OCI-LY3 (cell line): ENCODE measurements at regions not wholly inside any gene's neighbourhood (a gene's known extent, or its start where the extent isn't known, plus 50 kb on each side); places are given as distances from the start of the nearest gene placed in this dataset.

Source experiments
- H2AFZ ChIP-seq: fragments of 200-600, 300-600 bp; shearing (Covaris generic); 2 replicates; pipeline ENCODE4 v1.6.0; 2014; ENCODE audit warnings: antibody characterized with exemption, low read depth, low read length
- H3K27ac ChIP-seq: fragments of 200-600, 300-600 bp; sonication (generic); 2 replicates; pipeline ENCODE4 v1.5.1; 2014; ENCODE audit warnings: mild to moderate bottlenecking, low read length, moderate library complexity, mixed read lengths
- H3K27me3 ChIP-seq: fragments of 200-600, 300-600 bp; sonication (generic); 2 replicates; pipeline ENCODE4 v1.6.1; 2014; ENCODE audit warnings: low read depth, low read length, mixed read lengths
- H3K36me3 ChIP-seq: fragments of 200-600, 300-600 bp; sonication (generic); replicated peaks from 2 replicates; pipeline ENCODE3; 2014; ENCODE audit warnings: low read depth, low read length, mixed read lengths
- H3K4me1 ChIP-seq: fragments of 300-600, 200-600 bp; sonication (generic); 2 replicates; pipeline ENCODE4 v1.6.1; 2014; ENCODE audit warnings: low read length, mixed read lengths
- H3K4me2 ChIP-seq: fragments of 200-600, 300-600 bp; sonication (generic); 2 replicates; pipeline ENCODE4 v1.6.1; 2014; ENCODE audit warnings: low read length, mixed read lengths
- H3K4me3 ChIP-seq: fragments of 300-600, 200-600 bp; sonication (generic); 2 replicates; pipeline ENCODE4 v1.5.1; 2014; ENCODE audit warnings: antibody characterized with exemption, mild to moderate bottlenecking, low read length, moderate library complexity
- H3K79me2 ChIP-seq: fragments of 300-600, 200-600 bp; shearing (Covaris generic); 2 replicates; pipeline ENCODE4 v1.6.1; 2014; ENCODE audit warnings: mild to moderate bottlenecking, low read length, mixed read lengths
- H3K9ac ChIP-seq: fragments of 300-600, 200-600 bp; shearing (Covaris generic); 2 replicates; pipeline ENCODE4 v1.6.0; 2014; ENCODE audit warnings: mild to moderate bottlenecking, low read length, moderate library complexity
- H3K9me3 ChIP-seq: fragments of 200-600, 300-600 bp; shearing (Covaris generic); 2 replicates; pipeline ENCODE4 v1.6.1; 2014; ENCODE audit warnings: low read length, mixed read lengths; ENCODE audit not compliant: insufficient read depth
- H4K20me1 ChIP-seq: fragments of 200-600, 300-600 bp; sonication (generic); 2 replicates; pipeline ENCODE4 v1.6.1; 2016; ENCODE audit warnings: low read length, mixed read lengths; ENCODE audit not compliant: insufficient read depth
- CTCF ChIP-seq: fragments of 200-600, 300-600 bp; sonication (generic); IDR thresholded peaks from 2 replicates; pipeline ENCODE4 v1.5.1; 2014; ENCODE audit warnings: antibody characterized with exemption, low read length, low read depth
- EZH2phosphoT487 ChIP-seq: fragments of 200-600 bp; shearing (Covaris generic); IDR thresholded peaks from 2 replicates; pipeline ENCODE4 v1.6.1; 2018; ENCODE audit warnings: antibody characterized with exemption, mixed run types, low read depth

GRCh38 chr12:43277651-43278540 lies 274.1 kb downstream of the ADAMTS20 start:
- Histone ChIP-seq H4K20me1 (no peaks in the 10 kb centered on the region), H3K4me3 (no peak overlapping the region), H3K27me3 (no peaks in the 10 kb centered on the region), H3K79me2 (no peaks in the 10 kb centered on the region), H3K4me1 (no peaks in the 10 kb centered on the region), H3K9me3 (no peaks in the 10 kb centered on the region), H3K9ac (no peak overlapping the region), H2AFZ (no peak overlapping the region), H3K4me2 (no peak overlapping the region), H3K36me3 (no peaks in the 10 kb centered on the region), H3K27ac (no peak overlapping the region)
- no peak for TF ChIP-seq CTCF
- TF ChIP-seq EZH2phosphoT487: no peak

GRCh38 chr12:43273467-43273866 lies 278.5 kb downstream of the ADAMTS20 start:
- Histone ChIP-seq H3K79me2 (no peaks in the 10 kb centered on the region), H4K20me1 (no peaks in the 10 kb centered on the region), H3K27me3 (no peaks in the 10 kb centered on the region), H3K4me3 (no peak overlapping the region), H3K9ac (no peak overlapping the region), H3K36me3 (no peaks in the 10 kb centered on the region), H2AFZ (no peak overlapping the region), H3K9me3 (no peaks in the 10 kb centered on the region), H3K4me2 (no peak overlapping the region), H3K27ac (no peak overlapping the region), H3K4me1 (peaks cover 15% of the 10 kb centered on the region)
- no peak for TF ChIP-seq CTCF
- no peak for TF ChIP-seq EZH2phosphoT487

- Histone ChIP-seq H3K79me2 (no peaks in the 10 kb centered on the region), H4K20me1 (no peaks in the 10 kb centered on the region), H3K4me1 (peaks cover 15% of the 10 kb centered on the region), H3K4me2 (peak overlapping the region; percentile 20), H3K27me3 (no peaks in the 10 kb centered on the region), H3K36me3 (no peaks in the 10 kb centered on the region), H3K9ac (no peak overlapping the region), H3K27ac (no peak overlapping the region), H2AFZ (no peak overlapping the region), H3K4me3 (no peak overlapping the region), H3K9me3 (no peaks in the 10 kb centered on the region)
- TF ChIP-seq CTCF: no peak
- TF ChIP-seq EZH2phosphoT487: no peak
Measured at GRCh38 chr12:43271659-43272058, 280.3 kb downstream of the ADAMTS20 start.

- Histone ChIP-seq H3K4me2 (no peak overlapping the region), H3K4me3 (no peak overlapping the region), H3K27ac (no peak overlapping the region), H3K9ac (no peak overlapping the region), H2AFZ (no peak overlapping the region), H3K27me3 (no peaks in the 10 kb centered on the region), H4K20me1 (no peaks in the 10 kb centered on the region), H3K9me3 (no peaks in the 10 kb centered on the region), H3K79me2 (no peaks in the 10 kb centered on the region), H3K4me1 (peaks cover 15% of the 10 kb centered on the region), H3K36me3 (no peaks in the 10 kb centered on the region)
- no peak for TF ChIP-seq EZH2phosphoT487
- TF ChIP-seq CTCF: no peak
Measured at GRCh38 chr12:43267818-43268217, 284.2 kb downstream of the ADAMTS20 start.
